ENCODE measurements at regions not wholly inside any gene's neighbourhood (a gene's known extent, or its start where the extent isn't known, plus 50 kb on each side); places are given as distances from the start of the nearest gene placed in this dataset.

DNA sequence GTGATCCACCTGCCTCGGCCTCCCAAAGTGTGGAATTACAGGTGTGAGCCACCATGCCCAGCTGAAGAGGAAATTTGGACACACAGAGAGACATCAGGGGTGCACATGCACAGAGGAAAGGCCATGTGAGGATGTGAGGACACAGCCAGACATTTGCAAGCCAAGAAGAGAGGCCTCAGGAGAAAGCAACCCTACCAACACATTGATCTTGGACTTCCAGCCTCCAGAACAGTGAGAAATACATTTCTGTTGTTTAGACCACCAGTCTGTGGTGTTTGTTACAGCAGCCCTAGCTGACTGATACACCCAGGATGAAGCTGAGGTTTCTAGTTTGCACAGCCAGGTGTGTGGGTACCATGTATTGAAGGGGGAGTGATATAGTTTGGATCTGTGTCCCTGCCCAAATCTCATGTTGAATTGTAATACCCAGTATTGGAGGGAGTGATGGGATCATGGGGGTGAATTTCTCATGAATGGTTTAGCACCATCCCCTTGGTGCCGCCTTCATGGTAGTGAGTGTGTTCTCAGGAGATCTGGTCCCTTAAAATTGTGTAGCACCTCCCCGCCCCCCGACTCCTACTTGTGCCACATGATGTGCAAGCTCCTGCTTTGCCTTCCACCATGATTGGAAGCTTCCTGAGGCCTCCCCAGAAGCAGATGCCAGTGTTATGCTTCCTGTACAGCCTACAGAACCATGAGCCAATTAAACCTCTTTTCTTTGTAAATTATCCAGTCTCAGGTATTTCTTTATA lies 64.7 kb upstream of the DUSP5 start:
- no peak for DNase-seq

DNA sequence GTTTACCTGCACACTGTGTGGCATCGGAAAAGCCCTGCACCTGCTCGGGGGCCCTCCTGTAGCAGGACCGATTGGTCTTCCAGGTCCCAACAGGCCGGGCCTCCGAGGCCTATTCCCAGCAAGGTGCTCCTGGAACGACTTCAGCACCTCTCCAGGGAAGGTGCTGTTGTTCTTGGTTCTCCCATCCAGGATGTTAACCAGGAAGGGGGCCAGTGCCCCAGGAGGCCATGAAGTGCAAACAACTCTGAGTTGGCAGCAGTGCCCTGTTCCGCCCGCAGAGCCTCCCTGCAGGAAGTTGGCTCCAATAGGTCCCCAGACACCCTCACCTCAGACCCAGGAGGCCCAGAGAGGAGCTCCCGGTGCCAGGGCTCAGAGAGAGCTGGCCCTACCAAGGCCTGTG lies 64.0 kb upstream of the DUSP5 start:
- no peak for DNase-seq

DNA sequence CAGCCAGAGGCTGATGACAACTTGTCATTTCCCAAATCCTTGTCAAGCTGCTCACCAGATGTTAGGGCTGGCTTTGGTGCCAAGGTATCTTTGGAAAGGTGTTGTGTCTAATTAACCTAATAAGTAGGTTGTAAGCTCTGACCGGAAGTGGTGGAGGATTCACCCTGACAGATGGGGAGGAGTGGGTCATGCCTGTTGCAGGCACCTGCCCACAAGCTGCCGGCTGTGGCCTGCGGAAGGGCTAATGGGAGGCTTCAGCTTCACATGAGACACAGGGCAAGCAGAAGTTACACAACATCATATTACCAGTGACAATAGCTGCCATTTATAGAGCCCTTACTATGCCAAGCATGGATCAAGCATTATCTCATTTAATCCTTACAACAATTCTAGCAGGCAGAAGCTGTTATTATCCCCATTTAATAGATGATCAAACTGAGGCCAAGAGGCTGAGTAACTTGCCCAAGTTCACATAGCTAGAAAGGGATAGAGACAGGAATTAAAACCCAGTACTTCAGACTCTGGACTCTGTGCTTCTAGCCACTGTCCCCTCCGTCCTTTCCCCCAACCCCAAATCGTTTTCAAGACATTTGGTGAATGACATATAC lies 63.1 kb upstream of the DUSP5 start:
- no peak for DNase-seq

DNA sequence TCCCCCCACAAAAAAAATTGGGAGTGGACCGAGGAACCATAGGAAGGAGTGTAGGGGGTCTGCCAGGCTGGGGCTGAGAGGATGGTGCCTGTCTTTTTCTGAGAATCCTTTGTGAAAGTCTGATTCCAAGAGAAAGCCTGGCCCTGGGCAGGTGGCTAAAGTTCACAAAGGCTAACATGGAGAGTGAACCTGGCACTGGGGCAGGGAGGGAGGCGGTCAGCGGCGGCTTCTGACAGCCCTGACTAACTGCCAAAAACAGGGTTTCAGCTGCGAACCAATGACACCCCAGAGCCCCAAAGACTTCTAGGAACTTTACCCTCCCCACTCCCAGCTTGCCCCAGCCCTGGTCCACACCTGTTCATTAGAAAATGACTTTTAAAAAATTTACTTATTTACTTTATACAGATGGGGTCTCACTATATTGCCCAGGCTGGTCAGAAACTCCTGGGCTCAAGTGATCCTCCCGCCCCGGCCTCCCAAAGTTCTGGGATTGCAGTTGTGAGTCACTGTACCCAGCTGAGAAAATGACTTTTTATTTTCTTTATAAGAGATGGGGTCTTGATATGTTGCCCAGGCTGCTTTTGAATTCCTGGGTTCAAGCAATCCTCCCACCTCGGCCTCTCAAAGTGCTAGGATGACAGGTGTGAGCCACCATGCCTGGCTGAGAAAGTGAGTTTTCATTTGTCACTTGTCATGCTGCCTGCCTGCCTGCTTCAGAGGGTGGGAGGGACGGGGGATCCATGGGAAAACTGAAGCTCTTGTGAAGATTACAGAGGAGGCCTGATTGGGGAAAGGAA lies 61.0 kb upstream of the DUSP5 start:
- no peak for DNase-seq

DNA sequence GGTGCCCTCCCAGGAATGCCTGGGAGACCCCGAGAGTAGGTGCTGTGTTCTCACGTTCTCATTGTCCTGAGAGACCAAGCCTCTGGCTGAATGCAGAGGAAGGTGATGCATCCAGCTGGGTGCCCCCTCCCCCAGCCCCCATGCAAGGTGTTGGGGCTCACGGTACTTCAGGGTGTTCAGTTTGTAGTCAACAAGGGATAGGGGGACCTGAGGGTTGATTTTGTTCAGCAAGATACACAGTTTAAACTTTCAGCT lies 60.4 kb upstream of the DUSP5 start:
- no peak for DNase-seq

DNA sequence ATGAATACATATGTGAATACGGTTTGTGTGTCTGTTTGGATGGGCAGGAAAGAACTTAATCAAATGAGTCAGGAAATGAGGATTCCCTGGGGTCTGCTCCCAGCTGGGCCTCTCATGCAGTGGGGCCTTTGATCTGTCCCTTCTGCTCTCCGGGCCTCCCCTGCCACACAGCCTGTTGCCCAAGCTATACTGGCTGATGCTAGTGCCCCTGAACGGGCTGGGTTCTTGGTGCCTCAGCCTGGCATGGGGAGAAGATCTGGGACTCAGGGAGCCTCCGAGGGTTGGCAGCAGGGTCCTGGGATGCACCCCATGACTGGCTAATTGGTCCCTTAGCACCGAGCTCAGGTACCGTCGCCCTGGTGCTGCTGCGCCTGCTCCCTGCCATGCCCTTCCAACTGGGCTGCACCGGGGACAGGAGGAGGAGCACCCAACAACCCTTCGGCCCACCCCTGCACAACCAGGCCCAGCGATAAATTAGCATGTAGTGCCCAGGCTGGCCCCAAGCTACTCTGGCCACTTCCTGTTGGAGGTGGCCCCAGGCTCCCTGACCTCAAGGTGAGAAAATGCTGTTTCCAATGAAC lies 59.9 kb upstream of the DUSP5 start:
- no peak for DNase-seq

DNA sequence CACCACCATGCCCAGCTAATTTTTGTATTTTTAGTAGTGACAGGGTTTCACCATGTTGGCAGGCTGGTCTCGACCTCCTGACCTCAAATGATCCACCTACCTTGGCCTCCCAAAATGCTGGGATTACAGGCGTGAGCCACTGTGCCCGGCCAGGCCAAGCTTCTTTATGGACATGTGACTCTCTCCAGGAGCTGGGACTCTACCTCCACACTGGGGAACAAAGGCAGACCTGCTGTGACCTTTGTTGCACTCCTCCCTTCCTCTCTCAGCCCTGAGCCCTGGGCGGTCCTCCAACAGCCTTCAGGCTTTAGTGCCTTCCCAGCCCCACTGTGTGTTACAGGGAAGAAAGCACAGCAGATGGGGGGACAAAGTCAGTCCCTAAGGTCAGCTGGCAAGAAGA lies 55.0 kb upstream of the DUSP5 start:
- no peak for DNase-seq

DNA sequence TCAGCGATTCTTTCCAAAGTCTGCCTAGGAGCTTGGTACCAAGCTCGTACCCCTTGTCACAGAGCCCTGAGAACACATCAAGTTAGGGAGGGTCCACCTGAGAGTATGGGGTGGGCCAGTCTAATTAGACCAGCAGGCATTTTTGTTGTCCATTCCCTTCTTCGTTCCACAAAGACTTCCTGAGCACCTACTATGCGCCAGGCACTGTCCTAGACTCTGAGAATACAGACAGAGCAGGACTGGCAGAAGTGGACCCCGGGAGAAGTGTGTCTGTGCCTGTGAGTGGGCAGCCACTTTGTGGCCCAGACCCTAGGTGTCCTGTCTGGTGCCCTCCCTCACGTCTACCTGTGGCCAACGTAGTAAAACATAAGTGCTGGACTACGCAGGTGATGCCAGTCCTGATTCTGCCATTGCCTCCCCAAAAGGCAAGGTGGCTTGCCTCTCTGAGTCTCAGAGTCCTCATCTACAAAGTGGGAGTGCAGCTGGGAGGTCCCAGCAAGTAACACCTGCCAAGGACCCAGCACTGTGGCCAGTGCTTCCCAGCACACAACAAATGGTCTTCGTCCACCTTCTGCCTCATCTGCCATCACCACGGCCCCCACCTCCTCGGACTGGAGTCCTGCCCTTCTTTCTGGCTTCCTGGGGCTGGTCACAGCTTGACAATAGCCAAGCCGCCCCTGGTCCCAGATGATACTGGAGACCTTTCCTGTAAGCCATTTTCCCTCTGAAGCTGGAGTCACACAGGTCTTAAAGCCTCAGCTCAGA lies 54.3 kb upstream of the DUSP5 start:
- DNase-seq: no peak

DNA sequence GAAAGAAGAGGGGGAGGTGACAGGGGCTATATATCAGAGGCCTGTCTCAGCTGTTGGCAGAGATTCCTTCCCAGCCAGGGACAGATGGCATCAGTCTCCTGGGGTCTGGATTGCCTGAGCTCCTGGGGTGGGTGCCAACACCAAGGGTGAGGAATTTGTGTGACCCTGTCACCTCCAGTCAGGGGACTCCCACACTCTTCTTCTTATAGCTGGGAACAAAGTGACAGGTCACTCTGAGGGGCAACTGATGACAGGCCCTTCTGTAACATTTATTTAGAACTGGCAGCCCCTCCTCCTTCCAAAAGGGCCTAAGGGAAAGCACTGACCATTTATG lies 53.7 kb upstream of the DUSP5 start:
- no peak for DNase-seq

DNA sequence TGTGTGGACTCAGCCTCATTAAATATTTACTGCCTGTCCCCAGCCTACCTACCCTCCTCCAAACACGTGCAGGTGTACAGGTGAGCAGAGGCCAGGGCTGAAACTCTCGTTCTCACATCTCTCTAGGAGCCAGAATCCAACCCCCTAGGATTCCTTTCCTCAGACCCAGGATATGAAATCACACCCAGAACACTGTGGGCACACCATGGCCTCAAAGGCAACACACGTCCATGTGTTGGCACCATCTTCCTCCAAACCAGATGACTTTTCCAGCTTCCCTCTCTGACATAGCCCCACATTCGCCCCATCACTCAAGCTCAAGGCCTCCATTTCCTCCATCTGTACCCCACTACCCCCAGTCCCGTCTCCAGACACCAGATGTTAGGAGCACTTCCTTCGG lies 51.8 kb upstream of the DUSP5 start:
- no peak for DNase-seq

DNA sequence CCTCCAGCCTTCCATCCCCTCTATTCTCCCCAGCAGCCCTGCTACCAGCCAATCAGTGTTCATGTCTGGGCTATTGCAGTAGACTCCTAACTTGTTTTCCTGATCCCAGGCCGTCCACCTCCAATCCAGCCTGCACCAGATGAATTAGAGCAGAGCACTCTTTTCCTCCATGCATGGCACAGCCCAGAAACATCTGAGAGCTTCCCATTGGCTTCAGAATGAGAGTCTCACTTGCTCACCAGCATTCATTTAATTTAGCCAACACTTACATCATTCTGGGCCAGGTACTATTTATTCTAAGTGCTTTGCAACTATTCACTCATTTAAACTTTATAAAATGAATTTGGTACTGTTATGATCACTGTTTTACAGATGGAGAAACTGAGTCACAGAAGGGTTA lies 51.4 kb upstream of the DUSP5 start:
- no peak for DNase-seq

DNA sequence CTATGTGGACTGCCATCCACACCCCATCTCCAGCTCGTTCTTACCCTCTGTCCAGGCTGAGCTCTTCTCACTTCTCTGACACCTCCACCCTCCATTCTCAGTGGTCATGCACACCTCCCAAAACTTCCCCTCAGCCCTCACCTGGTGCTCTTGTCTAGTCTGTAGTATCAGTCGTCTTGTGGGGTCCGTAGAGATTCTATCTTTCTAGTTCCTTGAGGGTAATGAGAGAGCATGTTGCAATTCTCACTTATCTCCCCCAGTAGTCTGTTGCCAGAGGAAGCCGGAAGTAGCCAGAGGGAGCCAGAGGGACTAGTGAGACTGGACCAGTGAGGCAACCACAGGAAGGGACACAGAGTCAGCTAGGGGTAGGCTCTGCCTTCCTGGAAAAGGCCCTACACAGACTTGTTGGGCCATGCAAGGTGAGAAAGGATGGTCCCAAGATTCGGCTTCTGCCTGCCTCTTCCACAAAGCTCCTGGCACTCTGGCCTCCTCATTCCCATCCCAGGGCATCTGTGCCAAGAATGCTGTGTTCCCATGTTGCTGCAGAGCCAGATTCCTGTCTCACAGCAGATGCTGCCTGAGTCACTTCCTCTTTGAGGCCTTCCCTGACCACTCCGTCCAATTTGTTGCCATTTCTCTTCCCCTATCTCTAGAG lies 50.6 kb upstream of the DUSP5 start:
- no peak for DNase-seq

DNA sequence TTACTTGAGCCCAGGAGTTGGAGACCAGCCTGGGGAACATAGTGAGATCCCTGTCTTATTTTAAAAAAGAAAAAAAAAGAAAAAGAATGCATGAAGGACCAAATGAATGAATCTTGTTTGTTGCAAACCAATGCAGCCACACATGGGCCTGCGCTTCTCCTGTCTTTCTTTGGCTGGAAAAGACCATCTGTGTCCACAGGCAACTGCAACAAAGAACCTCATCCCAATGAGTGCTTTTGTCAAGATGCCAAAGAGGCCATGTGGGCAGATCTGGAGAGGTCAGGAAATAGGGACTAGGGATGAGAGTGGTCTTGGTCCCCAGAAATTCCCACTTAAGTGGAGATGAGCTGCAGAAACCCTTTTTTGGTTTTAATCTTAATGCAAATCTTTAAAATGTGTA lies 49.8 kb upstream of the DUSP5 start:
- DNase-seq: no peak

All from amygdala (tissue), 56 donors.